Mammary epithelial cell (primary cell): ENCODE measurements at regions not wholly inside any gene's neighbourhood (a gene's known extent, or its start where the extent isn't known, plus 50 kb on each side); places are given as distances from the start of the nearest gene placed in this dataset.

Experiments
- EZH2 ChIP-seq: IDR thresholded peaks from 2 replicates; pipeline ENCODE4 v1.6.1; 2012; ENCODE audit warnings: low read length, inconsistent platforms, borderline replicate concordance
- TF ChIP-seq, protein P1 (sequence below), 2 donors: IDR thresholded peaks in 1 of 2; conservative IDR thresholded peaks in 1 of 2; 2 replicates each; pipeline ENCODE4 v1.5.1; 2011 to 2012; ENCODE audit warnings: inconsistent platforms in 2 of 2, low read length in 2 of 2, mild to moderate bottlenecking in 2 of 2, control low read depth in 1 of 2, low read depth in 1 of 2; ENCODE audit not compliant: insufficient read depth in 1 of 2; ENCODE audit errors: extremely low read depth in 1 of 2

DNA sequence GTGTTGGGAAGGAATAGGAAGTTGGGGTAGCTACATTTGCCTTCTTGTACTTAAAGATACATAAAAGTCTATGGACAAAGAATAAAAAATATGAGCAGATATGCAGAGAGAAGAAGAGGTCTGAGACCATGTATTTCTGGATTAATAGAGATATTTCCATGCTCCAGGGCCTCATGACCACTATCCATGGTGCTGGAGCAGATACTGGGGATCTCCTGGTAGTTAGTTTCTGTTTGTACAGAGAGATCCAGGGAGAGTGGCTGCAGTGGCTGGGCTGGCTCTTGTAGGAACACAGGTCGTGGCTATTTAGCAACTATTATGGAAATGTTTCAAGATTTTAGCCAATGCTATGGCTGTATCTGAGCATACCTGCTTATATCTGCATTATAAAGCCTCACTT, 184.2 kb upstream of the TMEM161B start:
- TF ChIP-seq, protein P1, sequence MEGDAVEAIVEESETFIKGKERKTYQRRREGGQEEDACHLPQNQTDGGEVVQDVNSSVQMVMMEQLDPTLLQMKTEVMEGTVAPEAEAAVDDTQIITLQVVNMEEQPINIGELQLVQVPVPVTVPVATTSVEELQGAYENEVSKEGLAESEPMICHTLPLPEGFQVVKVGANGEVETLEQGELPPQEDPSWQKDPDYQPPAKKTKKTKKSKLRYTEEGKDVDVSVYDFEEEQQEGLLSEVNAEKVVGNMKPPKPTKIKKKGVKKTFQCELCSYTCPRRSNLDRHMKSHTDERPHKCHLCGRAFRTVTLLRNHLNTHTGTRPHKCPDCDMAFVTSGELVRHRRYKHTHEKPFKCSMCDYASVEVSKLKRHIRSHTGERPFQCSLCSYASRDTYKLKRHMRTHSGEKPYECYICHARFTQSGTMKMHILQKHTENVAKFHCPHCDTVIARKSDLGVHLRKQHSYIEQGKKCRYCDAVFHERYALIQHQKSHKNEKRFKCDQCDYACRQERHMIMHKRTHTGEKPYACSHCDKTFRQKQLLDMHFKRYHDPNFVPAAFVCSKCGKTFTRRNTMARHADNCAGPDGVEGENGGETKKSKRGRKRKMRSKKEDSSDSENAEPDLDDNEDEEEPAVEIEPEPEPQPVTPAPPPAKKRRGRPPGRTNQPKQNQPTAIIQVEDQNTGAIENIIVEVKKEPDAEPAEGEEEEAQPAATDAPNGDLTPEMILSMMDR (conservative IDR thresholded peaks at IDR 0.05 in 1 of 2, IDR thresholded peaks at IDR 0.05 in 1 of 2; ENCODE audit: extremely low read depth in 1 of 2, insufficient read depth in 1 of 2, low read depth in 1 of 2, low read length in 2 of 2): no peak
- TF ChIP-seq EZH2: no peak
